GM12878 (cell line): ENCODE measurements at regions not wholly inside any gene's neighbourhood (a gene's known extent, or its start where the extent isn't known, plus 50 kb on each side); places are given as distances from the start of the nearest gene placed in this dataset.

Experiments
- ATAC-seq: fragments of 200-7000 bp; cut with Tn5 transposase; 3 replicates; pipeline ENCODE4 v1.9.1; 2020; ENCODE audit warnings: mild to moderate bottlenecking, moderate library complexity
- BruUV-seq: library from RNA; stranded (reverse); fragments of 400-500 nt; replicated peaks from 2 replicates; lab custom pipeline; 2021; lab: Mats Ljungman, UMichigan
- CTCF ChIA-PET: fragments of 300-600 bp; sonication (Branson Sonifier 250); formaldehyde crosslinking; extraction: SDS; loops from one replicate; lab custom pipeline; 2021; ENCODE audit warnings: inconsistent platforms; lab: Yijun Ruan, JAX
- POLR2A ChIA-PET: fragments of 350-600 bp; formaldehyde crosslinking; extraction: SDS; loops from one replicate; lab custom pipeline; 2021; ENCODE audit warnings: inconsistent platforms; lab: Charles Lee
- RAD21 ChIA-PET: fragments of 300-600 bp; sonication (Branson Sonifier 250); formaldehyde crosslinking; loops from one replicate; lab custom pipeline; 2023; ENCODE audit warnings: antibody characterized with exemption; ENCODE audit not compliant: unreplicated experiment; lab: Charles Lee
- SMC1A ChIA-PET: fragments of 300-600 bp; sonication (Branson Sonifier 250); formaldehyde crosslinking; loops from one replicate; lab custom pipeline; 2023; ENCODE audit not compliant: unreplicated experiment, uncharacterized antibody; lab: Charles Lee
- DNase-seq: peaks from one replicate; pipeline ENCODE4 v3.0.0-alpha.2; 2011; ENCODE audit warnings: low read depth, low spot score
- FAIRE-seq: peaks from 3 replicates; lab custom pipeline; 2011; peaks lifted over from hg19 to GRCh38; lab: Jason Lieb, UNC
- H2AFZ ChIP-seq: 2 replicates; pipeline ENCODE4 v1.6.0; 2011; ENCODE audit warnings: low read depth, low read length, control low read depth; ENCODE audit not compliant: control insufficient read depth
- H3K27ac ChIP-seq: 2 replicates; pipeline ENCODE4 v1.5.1; 2011; ENCODE audit warnings: control low read depth; ENCODE audit not compliant: control insufficient read depth, insufficient read depth
- H3K27me3 ChIP-seq, 2 experiments: replicated peaks in 1 of 2; 2 replicates each; pipeline versions ENCODE4 v1.6.0 to v1.6.1; 2011; ENCODE audit warnings: low read length in 1 of 2; ENCODE audit not compliant: control insufficient read depth in 2 of 2, insufficient read depth in 2 of 2
- H3K36me3 ChIP-seq, 2 experiments: 2 replicates each; pipeline ENCODE4 v1.5.1; 2011; ENCODE audit warnings: low read length in 1 of 2; ENCODE audit not compliant: control insufficient read depth in 2 of 2, insufficient read depth in 2 of 2
- H3K4me1 ChIP-seq: 2 replicates; pipeline ENCODE4 v1.6.1; 2011; ENCODE audit warnings: mild to moderate bottlenecking, low read length, moderate library complexity, mixed read lengths; ENCODE audit not compliant: control insufficient read depth, insufficient read depth
- H3K4me2 ChIP-seq: 2 replicates; pipeline ENCODE4 v1.6.0; 2011; ENCODE audit warnings: control low read depth; ENCODE audit not compliant: control insufficient read depth, insufficient read depth
- H3K4me3 ChIP-seq: fragments of 200-600 bp; sonication (generic); 2 replicates; pipeline ENCODE4 v1.5.1; 2016
- H3K79me2 ChIP-seq: 2 replicates; pipeline ENCODE4 v1.6.0; 2011; ENCODE audit warnings: low read length; ENCODE audit not compliant: control insufficient read depth, insufficient read depth
- H3K9ac ChIP-seq: 2 replicates; pipeline ENCODE4 v1.8.0; 2011; ENCODE audit warnings: low read length, control low read depth, mixed read lengths; ENCODE audit not compliant: control insufficient read depth, insufficient read depth
- H3K9me3 ChIP-seq: replicated peaks from 3 replicates; pipeline ENCODE4 v1.5.1; 2011; ENCODE audit warnings: mild to moderate bottlenecking, low read length; ENCODE audit not compliant: control insufficient read depth, insufficient read depth
- H4K20me1 ChIP-seq: 2 replicates; pipeline ENCODE4 v1.6.0; 2011; ENCODE audit not compliant: control insufficient read depth, insufficient read depth
- ASH2L ChIP-seq: fragments of 300-600, 200-600 bp; sonication (generic); IDR thresholded peaks from 2 replicates; pipeline ENCODE4 v1.6.1; 2017; ENCODE audit warnings: low read depth, mild to moderate bottlenecking, borderline replicate concordance
- CHD2 ChIP-seq: IDR thresholded peaks from 2 replicates; pipeline ENCODE4 v1.6.1; 2011; ENCODE audit warnings: low read depth, low read length, improper control_type of control experiment, borderline replicate concordance
- HDGF ChIP-seq: fragments of 450-650 bp; IDR thresholded peaks from 2 replicates; pipeline ENCODE4 v1.6.1; 2016; ENCODE audit warnings: antibody characterized with exemption
- KDM1A ChIP-seq: fragments of 200-600 bp; sonication (generic); IDR thresholded peaks from 2 replicates; pipeline ENCODE4 v1.6.1; 2016; ENCODE audit warnings: borderline replicate concordance
- MEF2A ChIP-seq: IDR thresholded peaks from 2 replicates; pipeline ENCODE4 v1.6.1; 2011; ENCODE audit warnings: low read depth, mild to moderate bottlenecking, low read length, moderate library complexity; ENCODE audit not compliant: insufficient read depth
- MTA3 ChIP-seq: IDR thresholded peaks from 2 replicates; pipeline ENCODE4 v1.6.1; 2012; ENCODE audit warnings: low read length, inconsistent platforms, borderline replicate concordance
- PKNOX1 ChIP-seq: fragments of 450-650 bp; IDR thresholded peaks from 2 replicates; pipeline ENCODE4 v1.6.1; 2016; ENCODE audit warnings: mild to moderate bottlenecking
- POU2F2 ChIP-seq: IDR thresholded peaks from 3 replicates; pipeline ENCODE4 v1.6.1; 2011; ENCODE audit warnings: low read depth, mild to moderate bottlenecking, low read length, borderline replicate concordance
- RELA ChIP-seq: fragments of 450-650 bp; IDR thresholded peaks from 2 replicates; pipeline ENCODE4 v1.8.0; 2014; ENCODE audit warnings: borderline replicate concordance; ENCODE audit not compliant: partially characterized antibody
- SMARCA5 ChIP-seq: fragments of 450-650 bp; IDR thresholded peaks from 2 replicates; pipeline ENCODE4 v1.6.1; 2017; ENCODE audit warnings: mild to moderate bottlenecking
- SREBF1 ChIP-seq: IDR thresholded peaks from 2 replicates; pipeline ENCODE4 v1.6.1; 2012; ENCODE audit warnings: mild to moderate bottlenecking, low read length
- SRF ChIP-seq, 2 experiments: IDR thresholded peaks; 2 replicates each; pipeline ENCODE4 v1.6.1; 2011; ENCODE audit warnings: low read depth in 2 of 2, low read length in 2 of 2, mild to moderate bottlenecking in 1 of 2, moderate library complexity in 1 of 2
- WGBS: methylation state at CpG from one replicate; pipeline ENCODE4 v1.1.6; 2016; ENCODE audit warnings: low lambda C conversion rate; ENCODE audit not compliant: insufficient replicate concordance, insufficient coverage; ENCODE audit errors: missing lambda C conversion rate; 5-methylcytosine and 5-hydroxymethylcytosine counted together
- in situ Hi-C: fragments of 300-500 bp; cut with MboI; formaldehyde crosslinking; loops from 9 replicates; pipeline ENCODE4 v1.14.3; 2018; ENCODE audit warnings: mixed read lengths
- intact Hi-C: fragments of 100-400 bp; cut with micrococcal nuclease; formaldehyde crosslinking; loops from one replicate; pipeline ENCODE4 v1.14.2; 2022; ENCODE audit not compliant: unreplicated experiment

DNA sequence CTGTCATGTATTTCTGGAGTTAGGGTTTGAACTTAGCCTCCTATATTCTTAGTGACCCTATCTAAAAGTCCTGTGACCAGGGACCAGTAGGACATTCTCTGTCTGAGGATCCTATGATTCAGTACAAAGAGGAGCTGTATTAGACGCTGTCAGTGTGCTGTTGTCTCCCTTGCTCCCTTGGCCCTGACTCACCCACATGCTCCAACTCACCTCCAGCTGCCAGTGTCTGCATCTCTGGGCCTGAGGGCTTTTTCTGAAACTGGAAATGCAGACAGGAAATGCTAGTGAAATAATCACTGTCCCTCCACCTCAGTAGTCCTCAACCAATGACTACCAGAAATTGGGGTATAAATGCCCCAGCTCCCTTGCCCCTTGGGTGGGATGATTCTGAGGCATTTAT is 535.3 kb upstream of the RPS6KA3 start:
- no peak for FAIRE-seq
- no peak overlapping the region for H3K4me2 ChIP-seq
- ChIA-PET SMC1A (no interaction called here), CTCF (no interaction called here)
- H2AFZ ChIP-seq: no peak overlapping the region
- H4K20me1 ChIP-seq: no peaks in the 10 kb centered on the region
- BruUV-seq: no TSS peak
- TF ChIP-seq CHD2 (no peak), MTA3 (no peak), PKNOX1 (no peak), KDM1A (no peak), RELA (no peak), ASH2L (no peak), MEF2A (no peak), POU2F2 (no peak), HDGF (no peak), SREBF1 (no peak), SRF (IDR thresholded peaks at IDR 0.05; ENCODE audit: low read depth in 2 of 2, low read length in 2 of 2) (no peak), SMARCA5 (no peak)
- TF ChIP-seq, all 136 proteins: peak for 0
- Histone ChIP-seq H3K36me3 (no peaks in the 10 kb centered on the region), H3K27me3 (no peaks in the 10 kb centered on the region), H3K79me2 (no peaks in the 10 kb centered on the region), H3K9me3 (no peaks in the 10 kb centered on the region; the same call in 2 of the 3 replicates), H3K4me1 (no peaks in the 10 kb centered on the region), H3K27ac (no peak overlapping the region), H3K9ac (no peak overlapping the region), H3K4me3 (no peak overlapping the region)
- ATAC-seq (no peak), DNase-seq (no peak)
- ChIA-PET RAD21 (no interaction called here), POLR2A (no interaction called here)
- in situ Hi-C loops: no loop called here
- WGBS: 13% methylated on average over 1 of the region's 1 CpG
- intact Hi-C loops: no loop called here
